Suprapubic skin (tissue), 3 donors: ENCODE measurements at regions not wholly inside any gene's neighbourhood (a gene's known extent, or its start where the extent isn't known, plus 50 kb on each side); places are given as distances from the start of the nearest gene placed in this dataset.
A peak's percentile ranks its signal among the peaks of the same experiment; 100 is the strongest.

Experiments
- CTCF ChIP-seq, 2 donors: fragments of 200-600 bp in 1 of 2; fragments of 450-650 bp in 1 of 2; sonication (generic) in 1 of 2; IDR thresholded peaks; one replicate each; pipeline ENCODE4 v1.5.1; 2016 to 2019; ENCODE audit warnings: antibody characterized with exemption in 2 of 2, mild to moderate bottlenecking in 1 of 2, moderate library complexity in 1 of 2
- EP300 ChIP-seq: sonication (generic); formaldehyde crosslinking; IDR thresholded peaks from one replicate; pipeline ENCODE4 v1.6.1; 2017; ENCODE audit warnings: antibody characterized with exemption
- POLR2A ChIP-seq, 2 donors: fragments of 450-650 bp; IDR thresholded peaks; one replicate each; pipeline ENCODE4 v1.6.1; 2017; ENCODE audit warnings: antibody characterized with exemption in 2 of 2, mild to moderate bottlenecking in 2 of 2, moderate library complexity in 2 of 2

- TF ChIP-seq POLR2A (IDR thresholded peaks at IDR 0.05) (no peak), CTCF (IDR thresholded peaks at IDR 0.05) (peak; percentile 40 to 69), EP300 (no peak)
Measured at GRCh38 chr20:52312132-52312729, 120.7 kb upstream of the ZFP64 start.
